ENCODE measurements at regions not wholly inside any gene's neighbourhood (a gene's known extent, or its start where the extent isn't known, plus 50 kb on each side); places are given as distances from the start of the nearest gene placed in this dataset.
A peak's percentile ranks its signal among the peaks of the same experiment; 100 is the strongest.
"Not testable (repeated sequence)": the region's sequence is repeated elsewhere in the genome, so short reads cannot be mapped to it uniquely, and the experiment has no call there.

- DNase-seq: no peak
Measured at GRCh38 chr6:122129313-122130025, 270.0 kb upstream of the HSF2 start.

DNA sequence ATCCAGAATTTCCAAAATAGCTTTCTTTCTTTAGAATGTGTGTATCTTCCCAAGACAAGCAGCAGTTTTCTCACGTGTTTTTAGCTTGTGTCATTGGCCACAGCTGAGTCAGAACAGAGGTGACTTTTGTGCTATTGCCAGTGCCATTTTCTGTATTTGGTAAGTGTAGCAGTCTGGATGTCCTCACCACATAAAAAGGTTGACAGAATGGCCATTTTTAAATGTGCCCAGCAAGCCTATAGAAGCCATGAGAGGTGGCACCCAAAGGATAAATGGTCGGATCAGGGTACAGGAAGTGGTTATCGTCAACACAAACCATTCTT, 269.5 kb upstream of the HSF2 start:
- no peak for DNase-seq

- no peak for DNase-seq
Measured at GRCh38 chr6:122130518-122130917, 268.9 kb upstream of the HSF2 start.

DNA sequence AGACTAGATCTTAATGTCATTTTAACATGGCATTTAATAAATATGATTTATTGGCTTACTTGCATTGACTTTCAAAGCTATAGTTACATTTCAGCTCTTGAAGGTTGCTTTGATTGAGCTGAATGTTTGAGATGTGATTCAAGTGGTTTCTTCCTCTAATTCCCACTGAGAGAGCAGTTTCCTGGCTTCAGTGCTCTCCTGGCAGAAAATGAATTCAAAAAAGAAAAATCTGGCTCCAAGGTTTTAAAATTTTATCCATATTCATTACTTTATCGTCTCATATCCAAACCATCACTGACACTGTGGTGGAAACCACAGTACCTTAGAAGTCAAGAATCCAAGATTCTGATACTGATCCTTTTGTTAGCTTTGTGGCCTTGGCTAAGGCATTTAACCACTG, 263.1 kb upstream of the HSF2 start:
- DNase-seq: no peak

DNA sequence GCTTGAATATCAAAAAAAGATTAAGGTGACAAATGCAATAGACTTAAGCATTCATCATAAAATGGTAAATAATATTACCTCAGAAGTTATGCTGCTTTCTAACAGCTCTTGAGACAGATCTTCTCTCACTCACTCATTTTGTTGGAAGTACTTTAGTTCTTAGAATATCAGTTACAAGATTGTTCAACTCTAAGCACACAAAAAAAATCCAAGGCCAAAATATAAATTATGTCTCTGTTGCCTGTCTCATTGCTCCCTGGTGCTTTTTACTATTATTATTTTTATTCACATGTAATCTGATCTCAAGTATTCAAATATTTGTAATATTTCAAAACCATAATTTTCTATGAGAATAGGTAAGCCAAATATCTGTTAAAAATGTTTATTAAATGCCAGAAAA, 259.4 kb upstream of the HSF2 start:
- no peak for DNase-seq

GRCh38 chr6:122141246-122141645, 258.2 kb upstream of the HSF2 start:
- DNase-seq: no peak

- DNase-seq: no peak
Measured at GRCh38 chr6:122143813-122144601, 255.4 kb upstream of the HSF2 start.

- DNase-seq: no peak
Measured at GRCh38 chr6:122145246-122145645, 254.2 kb upstream of the HSF2 start.

DNA sequence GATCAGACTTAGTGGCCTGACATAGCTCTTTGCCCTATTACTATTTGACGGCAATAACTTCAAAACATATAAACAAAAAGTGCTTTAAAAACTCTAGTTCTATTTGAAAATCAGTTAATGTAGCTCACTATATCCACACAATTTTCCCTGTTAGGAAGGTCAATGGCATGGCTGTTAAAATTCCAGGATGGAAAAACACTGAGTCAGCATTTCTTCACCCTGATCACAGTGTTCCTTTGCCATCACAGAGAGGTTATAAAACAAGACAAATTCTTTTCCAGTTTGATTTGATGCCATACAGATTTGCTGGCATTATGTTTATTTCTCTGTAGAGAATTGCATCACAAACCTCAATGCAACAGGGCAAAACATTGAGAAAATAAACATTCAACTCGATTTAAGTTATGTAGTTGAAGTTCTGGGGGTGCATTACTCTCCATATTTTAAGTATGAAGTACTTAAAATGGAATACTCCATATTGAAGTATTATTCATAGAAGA, 253.7 kb upstream of the HSF2 start:
- DNase-seq: no peak

GRCh38 chr6:122147291-122147690, 252.2 kb upstream of the HSF2 start:
- DNase-seq: no peak

GRCh38 chr6:122151066-122151465, 248.4 kb upstream of the HSF2 start:
- DNase-seq: no peak

- no peak for DNase-seq
Measured at GRCh38 chr6:122151763-122152162, 247.7 kb upstream of the HSF2 start.

DNA sequence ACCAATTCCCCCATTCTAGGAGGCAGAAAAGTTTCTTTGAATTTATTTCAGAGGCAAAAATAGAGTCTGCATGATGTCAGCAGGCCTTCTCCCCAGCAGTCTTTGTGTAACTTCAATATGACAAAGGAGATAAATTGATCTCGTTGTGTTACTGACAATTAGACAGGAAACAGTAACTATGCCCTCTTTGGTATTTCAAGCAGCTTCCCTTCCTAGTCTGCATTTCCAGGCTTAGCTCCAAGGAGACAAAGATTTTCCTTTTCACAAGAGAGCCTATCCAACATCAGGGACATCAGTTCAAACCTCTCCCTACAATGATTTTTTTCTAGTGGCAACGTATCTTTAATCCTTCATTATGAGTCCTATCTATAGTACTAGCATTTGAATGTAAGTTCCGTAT, 245.9 kb upstream of the HSF2 start:
- DNase-seq: no peak

DNA sequence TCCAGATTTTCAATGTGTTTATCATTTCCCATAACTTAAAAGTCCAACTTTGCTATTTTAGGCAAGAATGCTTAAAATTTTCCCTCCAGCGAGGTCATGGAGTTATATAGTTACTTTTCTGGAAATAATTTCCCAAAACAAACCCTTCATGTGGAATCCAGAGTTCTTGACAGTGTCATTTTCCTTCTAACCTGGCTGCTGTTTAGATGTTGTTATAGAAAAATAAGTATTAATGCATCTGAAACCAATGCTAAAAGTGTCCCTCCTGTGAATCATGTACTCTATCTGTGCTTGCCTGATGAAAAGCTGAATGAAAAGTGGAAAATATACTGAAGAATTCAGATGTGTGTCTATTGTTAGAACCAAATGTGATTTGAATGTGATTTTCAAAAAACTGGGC, 245.3 kb upstream of the HSF2 start:
- DNase-seq: no peak

DNA sequence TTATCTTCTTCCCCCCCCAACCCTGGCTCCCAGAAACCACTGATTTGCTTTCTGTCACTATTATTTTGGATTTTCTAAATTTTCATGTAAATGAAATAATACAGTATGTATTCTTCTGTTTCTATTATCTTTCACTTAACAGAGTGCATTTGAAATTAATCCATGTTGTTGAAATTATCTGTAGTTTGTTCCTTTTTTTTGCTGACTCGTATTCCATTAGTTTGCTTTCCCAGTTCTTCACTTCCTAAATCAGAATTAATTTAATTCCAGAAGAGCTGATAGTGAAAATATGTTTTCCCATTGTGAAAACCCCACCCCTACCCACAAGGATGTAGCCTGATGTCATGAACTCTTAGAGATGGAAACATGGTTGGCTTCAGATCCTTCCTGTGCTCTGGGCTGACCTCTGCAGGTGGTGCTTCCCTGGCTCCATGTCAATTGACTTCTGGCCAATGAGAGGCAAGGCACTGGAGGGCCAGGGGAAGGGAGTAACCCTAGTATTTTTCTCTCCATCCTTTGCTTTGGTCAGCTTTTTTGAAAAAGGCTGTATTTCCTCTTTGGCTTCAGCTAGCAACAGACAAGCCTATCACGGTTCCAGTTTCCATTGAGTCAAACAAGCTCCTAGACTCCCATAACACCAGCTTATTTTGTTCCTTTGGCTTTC, 244.4 kb upstream of the HSF2 start:
- DNase-seq: no peak

DNA sequence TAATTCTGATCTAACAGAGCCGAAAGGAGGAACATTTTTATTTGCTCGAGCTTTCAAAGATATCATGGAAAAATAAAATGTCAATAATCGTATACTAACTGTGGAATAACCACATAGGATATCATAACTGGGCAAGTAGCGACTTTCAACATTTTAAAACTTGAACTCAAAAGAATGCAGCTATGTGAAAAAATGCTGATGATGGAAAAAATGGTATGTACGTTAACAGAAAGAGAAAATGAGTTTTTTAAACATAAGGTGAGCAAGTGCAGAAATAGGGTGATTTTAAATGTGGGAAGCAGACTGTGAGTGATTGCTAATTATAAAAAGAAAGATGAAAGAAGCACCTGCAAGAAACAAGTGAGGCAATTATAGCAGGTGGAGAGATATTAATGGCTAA, 238.3 kb upstream of the HSF2 start:
- no peak for DNase-seq

DNA sequence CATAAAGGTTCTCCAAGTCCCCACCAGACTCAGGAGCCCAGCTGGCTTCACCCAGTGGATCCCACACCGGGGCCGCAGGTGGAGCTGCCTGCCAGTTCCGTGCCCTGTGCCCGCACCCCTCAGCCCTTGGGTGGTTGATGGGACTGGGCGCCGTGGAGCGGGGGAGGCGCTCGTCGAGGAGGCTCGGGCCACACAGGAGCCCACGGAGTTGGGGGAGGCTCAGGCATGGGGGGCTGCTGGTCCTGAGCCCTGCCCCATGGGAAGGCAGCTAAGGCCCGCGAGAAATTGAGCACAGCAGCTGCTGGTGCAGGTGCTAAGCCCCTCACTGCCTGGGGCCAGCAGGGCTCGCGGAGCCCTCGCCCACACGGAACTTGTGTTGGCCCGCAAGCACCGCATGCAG, 234.4 kb upstream of the HSF2 start:
- DNase-seq: no peak

DNA sequence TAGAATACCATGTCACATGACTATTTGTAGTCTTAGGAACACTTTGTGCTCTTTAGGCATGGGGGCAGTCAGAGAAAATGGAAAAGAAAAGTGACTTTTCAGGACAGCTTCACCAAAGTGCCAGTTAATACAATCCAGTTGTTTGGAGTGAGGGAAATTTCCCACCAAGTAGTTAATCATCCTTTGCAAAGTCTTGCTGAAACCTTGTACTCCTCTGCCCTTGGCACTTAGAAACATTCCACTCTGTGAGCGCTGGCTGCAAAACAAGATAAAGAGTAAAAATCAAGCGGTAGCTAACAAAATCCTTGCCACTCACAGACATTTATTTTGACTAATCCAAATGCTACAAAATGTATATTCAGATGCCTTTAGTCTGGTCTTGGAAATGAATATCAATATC, 229.2 kb upstream of the HSF2 start:
- DNase-seq: no peak

- no peak for DNase-seq
Measured at GRCh38 chr6:122178988-122179387, 220.5 kb upstream of the HSF2 start.

GRCh38 chr6:122180132-122180531, 219.3 kb upstream of the HSF2 start:
- DNase-seq: no peak

DNA sequence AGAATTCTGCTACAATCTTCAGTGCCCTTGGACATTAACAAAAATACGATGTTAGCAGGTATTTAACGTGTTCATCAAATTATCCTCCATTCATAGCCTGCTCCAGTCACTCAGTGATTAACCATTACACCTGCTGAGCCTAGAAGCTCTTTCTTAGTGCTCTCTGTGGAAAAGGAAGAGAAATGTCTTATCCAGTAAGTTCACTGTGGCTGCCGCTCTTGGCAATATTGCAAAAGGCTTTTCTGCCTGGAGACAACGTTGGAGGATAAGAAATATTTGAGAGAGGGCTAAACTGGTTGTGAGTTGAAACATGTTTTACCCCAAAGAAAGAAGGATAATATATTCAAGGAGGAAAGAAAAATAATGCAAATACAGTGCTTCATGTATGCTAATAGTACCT, 217.4 kb upstream of the HSF2 start:
- no peak for DNase-seq

DNA sequence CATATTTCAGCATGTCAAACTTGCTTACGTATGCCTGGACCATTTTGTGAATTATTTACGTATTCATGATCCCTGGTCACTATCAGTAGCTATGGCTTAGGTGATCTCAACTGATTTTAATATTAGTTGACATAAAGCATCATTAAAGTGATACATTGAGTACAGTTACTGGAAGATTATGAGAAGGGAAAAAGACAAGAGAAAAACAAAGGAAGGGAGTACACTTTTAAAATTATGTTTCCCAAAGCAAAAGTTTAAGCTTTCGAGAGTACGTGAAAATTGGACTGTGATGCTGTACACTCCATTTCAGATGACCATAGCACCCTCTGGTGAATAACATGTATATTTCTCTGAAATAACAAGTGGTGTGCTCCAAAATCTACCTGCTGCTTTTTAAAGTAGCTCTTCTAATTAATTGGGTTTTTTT, 215.0 kb upstream of the HSF2 start:
- DNase-seq: peak; percentile 21

GRCh38 chr6:122185458-122185857, 214.0 kb upstream of the HSF2 start:
- not testable (repeated sequence) for DNase-seq

All from left kidney (tissue), 1 donor.